BLaER1 (cell line): ENCODE measurements at regions not wholly inside any gene's neighbourhood (a gene's known extent, or its start where the extent isn't known, plus 50 kb on each side); places are given as distances from the start of the nearest gene placed in this dataset.

Experiments used
- H3K27ac ChIP-seq: shearing (Covaris generic); formaldehyde crosslinking; 2 replicates; pipeline ENCODE4 v1.8.1; 2022
- H3K27me3 ChIP-seq: shearing (Covaris generic); formaldehyde crosslinking; 2 replicates; pipeline ENCODE4 v1.8.1; 2022
- H3K36me3 ChIP-seq: shearing (Covaris generic); formaldehyde crosslinking; 2 replicates; pipeline ENCODE4 v1.8.1; 2022
- H3K4me1 ChIP-seq: shearing (Covaris generic); formaldehyde crosslinking; 2 replicates; pipeline ENCODE4 v1.8.1; 2022
- H3K4me2 ChIP-seq: shearing (Covaris generic); formaldehyde crosslinking; 2 replicates; pipeline ENCODE4 v1.8.1; 2022
- H3K4me3 ChIP-seq: shearing (Covaris generic); formaldehyde crosslinking; 2 replicates; pipeline ENCODE4 v1.8.1; 2022
- H3K9ac ChIP-seq: shearing (Covaris generic); formaldehyde crosslinking; 2 replicates; pipeline ENCODE4 v1.8.1; 2022
- H3K9me3 ChIP-seq: shearing (Covaris generic); formaldehyde crosslinking; 2 replicates; pipeline ENCODE4 v1.8.1; 2022
- H4K20me1 ChIP-seq: shearing (Covaris generic); formaldehyde crosslinking; 2 replicates; pipeline ENCODE4 v1.8.1; 2022
- Cebpa-rat ChIP-seq: shearing (Covaris generic); IDR thresholded peaks from 2 replicates; pipeline ENCODE4 v1.8.1; 2022

GRCh38 chr11:38226684-38227083, 1628.6 kb upstream of the RAG2 start:
- H3K36me3 ChIP-seq = no peaks in the 10 kb centered on the region
- H3K27me3 ChIP-seq = no peaks in the 10 kb centered on the region
- H3K4me3 ChIP-seq = no peak overlapping the region
- no peaks in the 10 kb centered on the region for H3K4me1 ChIP-seq
- H3K27ac ChIP-seq = no peak overlapping the region
- H4K20me1 ChIP-seq = no peaks in the 10 kb centered on the region
- H3K9me3 ChIP-seq = peaks cover 34% of the 10 kb centered on the region
- TF ChIP-seq Cebpa-rat = no peak
- H3K4me2 ChIP-seq = no peak overlapping the region
- no peak overlapping the region for H3K9ac ChIP-seq

DNA sequence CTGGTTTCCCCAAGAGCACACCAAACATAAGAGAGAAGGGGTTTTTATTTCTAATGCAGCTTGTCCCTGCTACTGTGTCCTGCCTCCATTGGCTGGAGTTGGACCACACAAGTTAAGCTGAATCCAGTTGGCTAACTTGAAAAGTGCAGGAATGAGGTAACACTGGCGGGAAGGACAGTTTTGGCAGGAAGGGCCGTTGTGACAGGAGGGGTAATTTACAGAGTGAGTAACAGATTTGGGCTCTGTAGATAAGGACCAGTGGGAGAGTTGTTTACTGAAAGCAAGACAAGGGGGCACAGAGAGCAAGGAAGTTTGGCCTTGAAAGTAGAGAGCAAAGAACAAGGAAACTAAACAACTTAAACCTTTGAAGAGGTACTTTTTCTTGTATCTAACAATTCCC, 1623.3 kb upstream of the RAG2 start:
- TF ChIP-seq Cebpa-rat = no peak
- no peaks in the 10 kb centered on the region for H3K4me1 ChIP-seq
- no peak overlapping the region for H3K4me2 ChIP-seq
- no peaks in the 10 kb centered on the region for H3K27me3 ChIP-seq
- peaks cover 17% of the 10 kb centered on the region for H3K9me3 ChIP-seq
- H3K36me3 ChIP-seq = no peaks in the 10 kb centered on the region
- H3K4me3 ChIP-seq = no peak overlapping the region
- H4K20me1 ChIP-seq = no peaks in the 10 kb centered on the region
- no peak overlapping the region for H3K9ac ChIP-seq
- no peak overlapping the region for H3K27ac ChIP-seq

GRCh38 chr11:38219636-38220035, 1621.6 kb upstream of the RAG2 start:
- Histone ChIP-seq H4K20me1 (no peaks in the 10 kb centered on the region), H3K9ac (no peak overlapping the region), H3K4me2 (no peak overlapping the region), H3K27me3 (no peaks in the 10 kb centered on the region), H3K4me3 (no peak overlapping the region), H3K27ac (no peak overlapping the region), H3K36me3 (no peaks in the 10 kb centered on the region), H3K4me1 (no peaks in the 10 kb centered on the region), H3K9me3 (peaks cover 4% of the 10 kb centered on the region; the same call in 1 of the 2 replicates)
- TF ChIP-seq Cebpa-rat = no peak

DNA sequence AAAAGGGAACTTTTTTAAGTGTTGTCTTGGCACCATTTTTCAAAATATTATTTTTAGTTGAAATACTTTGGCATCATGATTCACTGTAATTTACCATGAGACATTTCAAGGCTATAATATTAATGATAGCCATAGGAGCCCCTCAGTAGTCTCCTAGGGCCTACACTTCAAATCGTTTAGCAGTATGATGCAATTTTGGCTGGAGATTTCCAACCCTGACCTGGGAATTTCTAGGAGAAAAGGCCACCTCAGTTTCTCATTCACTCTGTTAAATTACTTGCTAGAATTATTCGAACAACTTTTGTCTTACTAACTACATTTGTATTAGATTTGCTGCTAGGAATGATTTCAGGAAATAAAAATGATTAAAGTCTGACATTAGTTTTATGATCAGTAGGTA, 1610.9 kb upstream of the RAG2 start:
- Histone ChIP-seq H3K36me3 (no peaks in the 10 kb centered on the region), H3K4me2 (no peak overlapping the region), H3K27ac (no peak overlapping the region), H3K4me3 (no peak overlapping the region), H3K9me3 (no peaks in the 10 kb centered on the region), H3K9ac (no peak overlapping the region), H3K27me3 (no peaks in the 10 kb centered on the region), H4K20me1 (no peaks in the 10 kb centered on the region), H3K4me1 (no peaks in the 10 kb centered on the region)
- no peak for TF ChIP-seq Cebpa-rat

DNA sequence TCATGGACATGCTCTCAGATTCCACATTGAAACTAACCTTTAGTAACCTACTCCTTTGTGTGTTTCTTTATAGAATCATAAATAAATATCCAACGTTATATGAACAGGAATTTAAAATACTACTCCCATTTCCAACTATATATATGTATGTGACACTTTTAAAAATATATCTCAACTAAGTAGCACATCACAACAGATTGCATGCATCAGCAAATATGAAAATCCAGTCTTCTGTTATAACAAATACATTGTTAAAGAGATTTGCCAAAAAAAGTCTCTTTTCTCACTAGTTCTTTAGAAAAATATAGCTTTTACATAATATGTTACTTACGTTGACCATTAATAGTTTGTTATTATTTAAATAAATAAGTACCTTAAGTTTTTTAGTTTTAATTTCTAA, 1608.6 kb upstream of the RAG2 start:
- H4K20me1 ChIP-seq = no peaks in the 10 kb centered on the region
- no peak overlapping the region for H3K4me2 ChIP-seq
- H3K9ac ChIP-seq = no peak overlapping the region
- no peaks in the 10 kb centered on the region for H3K36me3 ChIP-seq
- H3K9me3 ChIP-seq = no peaks in the 10 kb centered on the region
- no peak overlapping the region for H3K4me3 ChIP-seq
- no peak overlapping the region for H3K27ac ChIP-seq
- H3K4me1 ChIP-seq = no peaks in the 10 kb centered on the region
- no peak for TF ChIP-seq Cebpa-rat
- H3K27me3 ChIP-seq = no peaks in the 10 kb centered on the region

DNA sequence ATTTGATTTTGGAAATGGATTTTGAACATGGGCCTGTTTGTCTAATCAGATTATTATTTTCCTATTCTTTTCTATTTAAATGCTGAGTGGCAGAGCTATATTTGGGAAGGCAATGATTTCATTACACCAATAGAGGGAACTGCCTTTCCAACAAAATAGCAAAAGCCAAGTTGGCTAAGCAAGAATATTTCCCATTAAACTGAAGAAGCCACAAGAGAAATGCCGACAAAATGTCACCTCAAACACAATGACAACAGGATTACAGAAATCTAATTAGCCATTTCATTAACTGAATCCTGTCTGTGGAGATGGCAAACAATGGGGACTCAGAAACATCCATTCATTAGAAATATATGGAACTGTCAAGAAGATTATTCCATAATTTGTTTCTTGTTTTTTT, 1593.1 kb upstream of the RAG2 start:
- no peak for TF ChIP-seq Cebpa-rat
- Histone ChIP-seq H3K4me3 (no peak overlapping the region), H4K20me1 (no peaks in the 10 kb centered on the region), H3K9me3 (no peaks in the 10 kb centered on the region), H3K4me1 (no peaks in the 10 kb centered on the region), H3K36me3 (no peaks in the 10 kb centered on the region), H3K9ac (no peak overlapping the region), H3K4me2 (no peak overlapping the region), H3K27ac (no peak overlapping the region), H3K27me3 (no peaks in the 10 kb centered on the region)

DNA sequence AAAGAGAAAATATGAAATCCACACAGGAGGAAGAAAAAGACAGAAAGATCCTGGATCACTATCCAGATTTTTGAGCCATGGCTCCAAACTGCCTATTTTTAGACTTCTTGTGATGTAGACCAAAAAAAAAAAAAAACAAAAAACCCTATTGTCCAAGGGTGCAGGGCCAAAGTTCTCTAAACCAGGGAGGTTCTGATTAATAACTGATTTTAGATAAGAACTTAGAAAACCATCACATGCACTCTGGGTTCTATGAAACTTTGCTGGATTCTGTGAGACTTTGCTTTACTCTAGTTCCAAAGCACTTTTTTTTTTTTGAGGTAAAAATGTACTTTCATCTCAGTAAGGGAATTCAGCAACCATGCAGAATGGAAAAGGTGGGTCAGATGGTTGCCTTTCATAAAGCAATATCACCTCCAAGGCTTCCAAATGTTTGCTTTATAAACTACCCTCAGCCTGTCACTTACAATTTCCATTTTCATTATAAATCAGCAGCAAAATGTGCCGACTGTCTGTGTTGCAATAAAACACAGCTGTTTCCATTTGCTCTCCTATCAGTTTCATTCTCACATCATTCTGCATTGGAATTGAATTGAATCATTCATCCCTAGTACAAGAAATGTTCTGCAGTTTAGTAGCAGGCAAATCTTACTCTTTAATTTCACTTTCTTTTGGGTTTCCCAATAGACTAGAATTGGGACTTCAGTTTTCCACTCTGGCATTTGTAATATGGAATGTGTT, 1584.3 kb upstream of the RAG2 start:
- no peak overlapping the region for H3K4me2 ChIP-seq
- TF ChIP-seq Cebpa-rat = no peak

GRCh38 chr11:38176686-38177322, 1578.8 kb upstream of the RAG2 start:
- no peak overlapping the region for H3K4me3 ChIP-seq
- no peak for TF ChIP-seq Cebpa-rat
- no peak overlapping the region for H3K4me2 ChIP-seq
- no peaks in the 10 kb centered on the region for H4K20me1 ChIP-seq
- H3K9me3 ChIP-seq = no peaks in the 10 kb centered on the region
- no peak overlapping the region for H3K27ac ChIP-seq
- H3K36me3 ChIP-seq = no peaks in the 10 kb centered on the region
- no peaks in the 10 kb centered on the region for H3K27me3 ChIP-seq
- H3K4me1 ChIP-seq = no peaks in the 10 kb centered on the region
- no peak overlapping the region for H3K9ac ChIP-seq

More for the DNA sequence above, 1584.3 kb upstream of the RAG2 start:
- Histone ChIP-seq H4K20me1 (no peaks in the 10 kb centered on the region), H3K9ac (no peak overlapping the region), H3K36me3 (no peaks in the 10 kb centered on the region), H3K27me3 (no peaks in the 10 kb centered on the region), H3K4me3 (no peak overlapping the region), H3K4me1 (no peaks in the 10 kb centered on the region), H3K27ac (no peak overlapping the region), H3K9me3 (no peaks in the 10 kb centered on the region)

- H3K4me1 ChIP-seq = no peaks in the 10 kb centered on the region
- H3K27ac ChIP-seq = no peak overlapping the region
- H3K36me3 ChIP-seq = no peaks in the 10 kb centered on the region
- no peak for TF ChIP-seq Cebpa-rat
- H3K4me3 ChIP-seq = no peak overlapping the region
- H4K20me1 ChIP-seq = no peaks in the 10 kb centered on the region
- no peak overlapping the region for H3K4me2 ChIP-seq
- no peaks in the 10 kb centered on the region for H3K27me3 ChIP-seq
- H3K9ac ChIP-seq = no peak overlapping the region
- no peaks in the 10 kb centered on the region for H3K9me3 ChIP-seq
Observed at GRCh38 chr11:38173676-38174075, 1575.6 kb upstream of the RAG2 start.

GRCh38 chr11:38169286-38169685, 1571.2 kb upstream of the RAG2 start:
- no peak overlapping the region for H3K9ac ChIP-seq
- H4K20me1 ChIP-seq = no peaks in the 10 kb centered on the region
- no peaks in the 10 kb centered on the region for H3K9me3 ChIP-seq
- H3K27ac ChIP-seq = no peak overlapping the region
- no peaks in the 10 kb centered on the region for H3K27me3 ChIP-seq
- no peak for TF ChIP-seq Cebpa-rat
- no peaks in the 10 kb centered on the region for H3K36me3 ChIP-seq
- H3K4me3 ChIP-seq = no peak overlapping the region
- no peaks in the 10 kb centered on the region for H3K4me1 ChIP-seq
- no peak overlapping the region for H3K4me2 ChIP-seq
